ENCODE measurements at regions not wholly inside any gene's neighbourhood (a gene's known extent, or its start where the extent isn't known, plus 50 kb on each side); places are given as distances from the start of the nearest gene placed in this dataset.

DNA sequence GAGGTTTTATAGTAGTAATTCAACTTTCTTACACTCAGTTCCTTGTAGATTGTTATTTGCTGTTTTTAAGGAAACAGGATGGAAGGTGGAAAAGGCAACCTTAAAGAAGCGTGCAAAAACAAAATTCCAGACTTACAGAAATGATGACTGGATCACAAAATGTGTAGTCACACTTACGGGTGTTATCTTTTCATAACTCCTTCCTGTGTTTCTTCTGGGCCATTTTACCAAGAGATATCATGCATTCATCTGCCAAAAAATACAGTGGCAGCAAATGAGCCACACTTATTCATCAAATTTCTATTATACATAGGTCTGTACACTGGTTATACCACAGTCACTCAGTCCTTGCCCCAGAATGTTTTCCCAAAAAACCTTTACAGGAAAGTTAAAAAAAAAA is 94.3 kb upstream of the IL6 start:
- no peak for DNase-seq
- in situ Hi-C loops (cut with HindIII; ENCODE audit: low pct_ligation_motif_present, low pct_unique_long_range_greater_than_20kb, low sequenced_read_pairs) = no loop called here

GRCh38 chr7:22631730-22632129 is 95.3 kb upstream of the IL6 start:
- no peak for DNase-seq
- in situ Hi-C loops (cut with HindIII; ENCODE audit: low pct_ligation_motif_present, low pct_unique_long_range_greater_than_20kb, low sequenced_read_pairs) = no loop called here

- no peak for DNase-seq
- in situ Hi-C loops (cut with HindIII; ENCODE audit: low pct_ligation_motif_present, low pct_unique_long_range_greater_than_20kb, low sequenced_read_pairs) = no loop called here
These were observed 96.9 kb upstream of the IL6 start for GRCh38 chr7:22630069-22630468.

- no peak for DNase-seq
- in situ Hi-C loops (cut with HindIII; ENCODE audit: low pct_ligation_motif_present, low pct_unique_long_range_greater_than_20kb, low sequenced_read_pairs) = no loop called here
These were observed 97.9 kb upstream of the IL6 start for GRCh38 chr7:22629056-22629455.

DNA sequence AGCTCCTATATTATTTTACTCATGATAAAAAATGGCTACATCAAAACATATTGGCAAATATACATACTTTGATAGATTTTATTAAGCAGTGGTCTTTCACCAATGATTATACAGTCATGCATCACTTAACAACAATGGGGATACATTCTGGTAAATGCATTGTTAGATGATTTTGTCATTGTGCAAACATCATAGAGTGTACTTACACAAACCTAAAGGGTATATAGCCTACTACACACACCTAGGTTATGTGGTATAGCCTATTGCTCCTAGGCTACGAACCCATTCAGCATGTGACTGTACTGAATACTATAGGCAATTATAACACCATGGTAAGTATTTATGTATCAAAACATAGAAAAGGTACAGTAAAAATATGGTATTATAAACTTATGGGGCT is 98.9 kb upstream of the IL6 start:
- in situ Hi-C loops (cut with HindIII; ENCODE audit: low pct_ligation_motif_present, low pct_unique_long_range_greater_than_20kb, low sequenced_read_pairs) = no loop called here
- no peak for DNase-seq

GRCh38 chr7:22627136-22627535 is 99.9 kb upstream of the IL6 start:
- no peak for DNase-seq
- in situ Hi-C loops (cut with HindIII; ENCODE audit: low pct_ligation_motif_present, low pct_unique_long_range_greater_than_20kb, low sequenced_read_pairs) = no loop called here

GRCh38 chr7:22625251-22625650 is 101.7 kb upstream of the IL6 start:
- in situ Hi-C loops (cut with HindIII; ENCODE audit: low pct_ligation_motif_present, low pct_unique_long_range_greater_than_20kb, low sequenced_read_pairs) = no loop called here
- DNase-seq = no peak

- in situ Hi-C loops (cut with HindIII; ENCODE audit: low pct_ligation_motif_present, low pct_unique_long_range_greater_than_20kb, low sequenced_read_pairs) = no loop called here
- DNase-seq = no peak
These were observed 102.2 kb upstream of the IL6 start for GRCh38 chr7:22624781-22625180.

DNA sequence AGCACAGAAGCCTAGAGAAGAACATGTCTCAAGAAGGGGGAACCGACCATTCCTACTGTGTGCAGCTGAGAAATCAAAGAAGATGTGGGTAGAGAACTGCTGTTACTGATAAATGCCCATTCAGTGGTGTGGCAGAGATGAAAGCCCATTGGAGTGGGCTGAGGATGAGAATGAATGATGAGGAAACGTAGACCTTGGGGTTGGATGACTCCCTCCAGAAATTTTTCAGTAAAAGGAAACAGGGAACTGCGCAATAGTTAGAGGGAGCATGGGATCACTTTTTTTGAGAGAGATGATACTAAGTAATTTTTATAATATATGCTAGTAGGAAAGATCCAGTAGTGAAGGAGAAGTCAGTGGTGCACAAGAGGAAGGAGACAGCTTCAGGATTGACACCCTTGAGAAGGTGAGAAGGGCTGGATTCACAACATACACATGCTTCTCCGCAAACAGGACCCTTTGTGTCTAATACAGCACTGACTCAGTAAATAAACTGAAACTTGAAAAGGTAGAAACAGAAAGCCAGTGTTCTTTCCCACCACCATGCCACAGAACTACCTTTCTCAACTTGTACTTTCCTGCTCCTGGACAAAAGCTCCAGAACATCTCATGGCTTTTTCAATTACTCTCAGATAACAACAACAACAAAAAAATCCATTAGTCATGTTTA is 104.7 kb upstream of the IL6 start:
- no peak for DNase-seq

DNA sequence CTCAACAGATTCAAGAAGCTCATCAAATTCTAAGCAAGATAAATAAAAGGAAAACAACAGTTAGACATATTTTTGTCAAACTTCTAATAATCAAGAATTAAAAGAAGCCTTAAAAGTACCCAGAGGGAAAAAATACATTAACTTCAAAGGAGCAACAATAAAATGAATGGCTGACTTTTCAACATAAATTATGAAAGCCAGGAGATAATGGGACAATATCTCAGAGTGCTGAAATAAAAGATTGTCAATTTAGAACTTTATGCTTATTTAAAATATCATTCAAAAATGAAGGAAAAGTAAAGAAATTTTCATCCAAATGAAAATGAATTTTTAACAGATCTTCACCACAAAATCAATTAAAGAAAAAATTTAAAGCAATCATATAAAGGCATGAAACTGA is 108.5 kb upstream of the IL6 start:
- in situ Hi-C loops (cut with HindIII; ENCODE audit: low pct_ligation_motif_present, low pct_unique_long_range_greater_than_20kb, low sequenced_read_pairs) = no loop called here
- peak; percentile 20 for DNase-seq

More for the DNA sequence above, 104.7 kb upstream of the IL6 start:
- in situ Hi-C loops (cut with HindIII; ENCODE audit: low pct_ligation_motif_present, low pct_unique_long_range_greater_than_20kb, low sequenced_read_pairs) = no loop called here

GRCh38 chr7:22617166-22617565 is 109.8 kb upstream of the IL6 start:
- in situ Hi-C loops (cut with HindIII; ENCODE audit: low pct_ligation_motif_present, low pct_unique_long_range_greater_than_20kb, low sequenced_read_pairs) = no loop called here
- DNase-seq = no peak

GRCh38 chr7:22613496-22613895 is 113.5 kb upstream of the IL6 start:
- in situ Hi-C loops (cut with HindIII; ENCODE audit: low pct_ligation_motif_present, low pct_unique_long_range_greater_than_20kb, low sequenced_read_pairs) = no loop called here
- DNase-seq = no peak

GRCh38 chr7:22612776-22613175 is 112.8 kb upstream of the STEAP1B start:
- DNase-seq = no peak
- in situ Hi-C loops (cut with HindIII; ENCODE audit: low pct_ligation_motif_present, low pct_unique_long_range_greater_than_20kb, low sequenced_read_pairs) = no loop called here

GRCh38 chr7:22611758-22612079 is 111.7 kb upstream of the STEAP1B start:
- no peak for DNase-seq
- in situ Hi-C loops (cut with HindIII; ENCODE audit: low pct_ligation_motif_present, low pct_unique_long_range_greater_than_20kb, low sequenced_read_pairs) = no loop called here

DNA sequence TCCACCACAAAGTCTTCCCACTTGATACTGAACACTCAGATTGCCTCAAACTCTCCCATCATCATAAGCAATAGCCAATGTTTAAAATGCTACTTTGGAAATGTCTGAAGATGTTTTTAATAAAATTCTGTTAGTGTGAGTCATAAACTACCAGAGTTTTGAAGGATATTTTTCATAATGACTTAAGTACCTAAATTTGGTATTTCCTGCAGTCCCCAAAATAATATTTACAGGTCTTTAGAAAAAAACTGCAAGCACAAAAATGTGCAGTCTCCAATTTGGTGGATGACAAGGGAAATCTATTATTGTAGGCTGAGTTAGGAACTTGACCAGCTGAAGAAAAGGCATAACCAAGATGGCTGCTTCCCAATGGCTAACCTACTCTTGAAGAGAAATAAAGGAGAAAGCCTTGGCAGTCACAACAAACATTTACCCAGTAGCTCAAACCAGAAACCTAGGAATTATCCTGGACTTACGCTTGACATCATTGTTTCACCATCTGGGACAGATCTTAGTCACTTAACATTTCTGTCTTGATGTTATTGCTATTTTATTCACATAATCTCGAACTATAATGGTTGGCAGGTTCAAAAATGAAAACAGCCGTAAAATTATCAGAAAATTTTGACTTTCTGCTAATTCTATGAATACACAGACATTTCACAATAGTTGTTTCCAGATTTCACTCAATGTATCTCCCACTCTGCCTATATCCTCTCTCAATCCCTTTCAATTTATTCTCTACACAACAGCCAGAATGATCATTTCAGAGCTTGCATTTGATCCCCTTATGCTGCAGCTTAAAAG is 111.2 kb upstream of the STEAP1B start:
- DNase-seq = no peak
- in situ Hi-C loops (cut with HindIII; ENCODE audit: low pct_ligation_motif_present, low pct_unique_long_range_greater_than_20kb, low sequenced_read_pairs) = no loop called here

GRCh38 chr7:22610263-22610662 is 110.3 kb upstream of the STEAP1B start:
- in situ Hi-C loops (cut with HindIII; ENCODE audit: low pct_ligation_motif_present, low pct_unique_long_range_greater_than_20kb, low sequenced_read_pairs) = no loop called here

GRCh38 chr7:22607180-22607579 is 107.2 kb upstream of the STEAP1B start:
- DNase-seq = no peak
- in situ Hi-C loops (cut with HindIII; ENCODE audit: low pct_ligation_motif_present, low pct_unique_long_range_greater_than_20kb, low sequenced_read_pairs) = no loop called here

More at GRCh38 chr7:22610263-22610662, 110.3 kb upstream of the STEAP1B start:
- DNase-seq = no peak

- in situ Hi-C loops (cut with HindIII; ENCODE audit: low pct_ligation_motif_present, low pct_unique_long_range_greater_than_20kb, low sequenced_read_pairs) = no loop called here
- no peak for DNase-seq
These were observed 104.3 kb upstream of the STEAP1B start for GRCh38 chr7:22604246-22604645.

GRCh38 chr7:22601812-22602565 is 102.0 kb upstream of the STEAP1B start:
- in situ Hi-C loops (cut with HindIII; ENCODE audit: low pct_ligation_motif_present, low pct_unique_long_range_greater_than_20kb, low sequenced_read_pairs) = no loop called here
- DNase-seq = no peak

GRCh38 chr7:22601408-22601807 is 101.4 kb upstream of the STEAP1B start:
- in situ Hi-C loops (cut with HindIII; ENCODE audit: low pct_ligation_motif_present, low pct_unique_long_range_greater_than_20kb, low sequenced_read_pairs) = no loop called here
- DNase-seq = no peak
